Mesendoderm (in vitro differentiated cells): ENCODE measurements at regions not wholly inside any gene's neighbourhood (a gene's known extent, or its start where the extent isn't known, plus 50 kb on each side); places are given as distances from the start of the nearest gene placed in this dataset. TPM values are rescaled to one million over a fixed set of nuclear protein-coding genes. Genes with fewer than 3 reads are reported as not detected.

Experiments used
- DNase-seq: peaks from one replicate; pipeline ENCODE4 v3.0.0; 2013
- H2AK5ac ChIP-seq: 2 replicates; pipeline ENCODE4 v1.6.1; 2013; ENCODE audit warnings: low read length, inconsistent platforms
- H2BK120ac ChIP-seq: 2 replicates; pipeline ENCODE4 v1.6.1; 2013; ENCODE audit warnings: low read depth, mild to moderate bottlenecking, low read length, moderate library complexity, mixed read lengths
- H2BK15ac ChIP-seq: replicated peaks from 2 replicates; pipeline ENCODE4 v1.6.1; 2013; ENCODE audit warnings: low read depth, mild to moderate bottlenecking, moderate library complexity
- H2BK5ac ChIP-seq: 2 replicates; pipeline ENCODE4 v1.6.1; 2013; ENCODE audit warnings: low read length, inconsistent platforms
- H3K18ac ChIP-seq: 2 replicates; pipeline ENCODE4 v1.6.1; 2013; ENCODE audit warnings: mild to moderate bottlenecking, low read length, mixed read lengths
- H3K23ac ChIP-seq: one replicate; pipeline ENCODE4 v1.6.1; 2013; ENCODE audit warnings: low read length
- H3K27ac ChIP-seq: 2 replicates; pipeline ENCODE4 v1.5.1; 2013; ENCODE audit warnings: low read depth, mild to moderate bottlenecking, inconsistent platforms, low read length, moderate library complexity
- H3K27me3 ChIP-seq: 2 replicates; pipeline ENCODE4 v1.6.1; 2013; ENCODE audit warnings: low read length, control low read depth, mild to moderate bottlenecking, inconsistent platforms; ENCODE audit not compliant: insufficient read depth, poor library complexity
- H3K36me3 ChIP-seq: 2 replicates; pipeline ENCODE4 v1.6.1; 2013; ENCODE audit warnings: low read length, inconsistent platforms; ENCODE audit not compliant: control insufficient read depth, insufficient read depth
- H3K4ac ChIP-seq: one replicate; pipeline ENCODE4 v1.6.1; 2013; ENCODE audit warnings: low read depth, mild to moderate bottlenecking, low read length, moderate library complexity
- H3K4me1 ChIP-seq: 2 replicates; pipeline ENCODE4 v1.6.1; 2013; ENCODE audit warnings: low read depth, low read length, inconsistent platforms; ENCODE audit not compliant: control insufficient read depth
- H3K4me2 ChIP-seq: 2 replicates; pipeline ENCODE4 v1.6.1; 2013; ENCODE audit warnings: low read length
- H3K4me3 ChIP-seq: 2 replicates; pipeline ENCODE4 v1.5.1; 2013; ENCODE audit warnings: mild to moderate bottlenecking, low read length
- H3K56ac ChIP-seq: one replicate; pipeline ENCODE4 v1.6.1; 2013; ENCODE audit warnings: low read length
- H3K79me1 ChIP-seq: 2 replicates; pipeline ENCODE4 v1.6.1; 2013; ENCODE audit warnings: low read length, inconsistent platforms
- H3K79me2 ChIP-seq: 2 replicates; pipeline ENCODE4 v1.6.1; 2013; ENCODE audit warnings: mild to moderate bottlenecking, low read length; ENCODE audit not compliant: control insufficient read depth, insufficient read depth
- H3K9ac ChIP-seq: 2 replicates; pipeline ENCODE4 v1.6.1; 2013; ENCODE audit warnings: low read length, inconsistent platforms
- H4K5ac ChIP-seq: one replicate; pipeline ENCODE4 v1.6.1; 2013; ENCODE audit warnings: low read length
- H4K8ac ChIP-seq: one replicate; pipeline ENCODE4 v1.6.1; 2013; ENCODE audit warnings: low read depth, mild to moderate bottlenecking, control low read depth, low read length, moderate library complexity
- WGBS: extraction: QIAGEN DNeasy Blood & Tissue Kit; methylation state at CpG from one replicate; pipeline ENCODE4 v1.1.7; 2013; ENCODE audit warnings: low lambda C conversion rate, missing lambda C conversion rate; ENCODE audit not compliant: insufficient coverage; ENCODE audit errors: extremely low coverage; 5-methylcytosine and 5-hydroxymethylcytosine counted together
- small RNA-seq: library from polyadenylated mRNA; stranded (forward); fragments of <200 nt; extraction: miRNeasy Mini kit (QIAGEN cat#:217004); gene quantifications from one replicate; pipeline ENCODE3, GENCODE V24; 2013; ENCODE audit not compliant: insufficient read depth

DNA sequence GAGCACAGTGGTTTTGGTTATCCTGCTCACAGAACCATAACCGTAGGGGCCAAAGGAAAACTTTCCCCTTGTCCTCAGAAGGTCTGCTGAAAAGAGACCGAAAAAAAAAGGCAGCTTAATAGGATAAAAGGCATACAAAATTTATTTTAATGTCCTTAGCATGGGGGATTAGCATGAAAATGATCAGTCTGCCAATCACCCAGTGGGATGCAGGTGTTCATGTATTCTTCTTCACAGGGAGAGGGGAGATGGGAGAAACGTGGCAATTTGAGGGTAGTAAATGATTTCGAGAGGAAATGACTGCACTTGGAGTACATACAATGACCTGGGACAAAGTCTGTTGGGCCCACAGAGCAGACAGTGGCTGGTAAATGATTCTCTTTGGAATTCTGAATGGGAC, 194.0 kb downstream of the AJAP1 start:
- Histone ChIP-seq H3K27me3 (no peaks in the 10 kb centered on the region), H3K4me3 (no peak overlapping the region)
- WGBS: no CpG with 5 or more reads among the region's 4 CpGs

DNA sequence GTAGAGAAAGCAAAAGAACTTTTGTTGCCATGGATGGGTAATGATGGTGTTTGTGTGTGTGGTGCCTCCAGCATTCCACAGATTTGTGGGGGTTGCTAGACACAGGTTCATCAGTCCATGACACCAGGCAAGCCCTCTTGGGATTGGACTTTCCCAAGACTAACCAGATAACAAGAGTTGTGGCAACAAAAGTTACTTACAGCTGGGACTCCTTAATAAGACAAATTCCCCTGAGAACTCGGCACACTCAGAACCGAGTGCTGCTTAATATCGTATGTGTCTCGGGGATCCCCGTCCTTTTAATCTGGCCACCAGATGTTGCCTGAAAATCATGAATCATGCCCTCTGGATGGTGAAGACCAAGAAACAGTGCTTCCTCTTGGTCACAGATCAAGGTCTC, 193.3 kb downstream of the AJAP1 start:
- no peak overlapping the region for H3K23ac ChIP-seq
- H3K56ac ChIP-seq: no peak overlapping the region
- no peaks in the 10 kb centered on the region for H3K27me3 ChIP-seq
- no peak overlapping the region for H3K27ac ChIP-seq
- H3K79me1 ChIP-seq: no peaks in the 10 kb centered on the region
- H3K18ac ChIP-seq: no peak overlapping the region
- WGBS: no CpG with 5 or more reads among the region's 5 CpGs
- no peak overlapping the region for H3K4ac ChIP-seq
- H3K9ac ChIP-seq: no peak overlapping the region
- H3K4me2 ChIP-seq: no peak overlapping the region
- H3K36me3 ChIP-seq: no peaks in the 10 kb centered on the region
- no peaks in the 10 kb centered on the region for H3K79me2 ChIP-seq
- H3K4me3 ChIP-seq: no peak overlapping the region
- no peak overlapping the region for H2BK120ac ChIP-seq
- H2BK15ac ChIP-seq: no peak overlapping the region
- no peak overlapping the region for H4K8ac ChIP-seq
- H2AK5ac ChIP-seq: no peak overlapping the region
- no peak overlapping the region for H2BK5ac ChIP-seq
- no peak overlapping the region for H4K5ac ChIP-seq
- no peak for DNase-seq
- no peaks in the 10 kb centered on the region for H3K4me1 ChIP-seq

More for the DNA sequence above, 194.0 kb downstream of the AJAP1 start:
- Histone ChIP-seq H2AK5ac (no peak overlapping the region), H4K5ac (no peak overlapping the region), H3K79me1 (no peaks in the 10 kb centered on the region), H3K4ac (no peak overlapping the region), H3K9ac (no peak overlapping the region), H3K4me1 (no peaks in the 10 kb centered on the region), H4K8ac (no peak overlapping the region), H3K4me2 (no peak overlapping the region), H3K36me3 (no peaks in the 10 kb centered on the region), H2BK120ac (no peak overlapping the region), H3K23ac (no peak overlapping the region), H3K18ac (no peak overlapping the region), H2BK5ac (no peak overlapping the region), H3K27ac (no peak overlapping the region), H3K56ac (no peak overlapping the region), H3K79me2 (no peaks in the 10 kb centered on the region), H2BK15ac (no peak overlapping the region)
- no peak for DNase-seq

Small RNAs in the stretch of these regions (small RNA-seq; reads per million reads assigned to genes)
- not detected for gene MIR4417
